ENCODE measurements at regions not wholly inside any gene's neighbourhood (a gene's known extent, or its start where the extent isn't known, plus 50 kb on each side); places are given as distances from the start of the nearest gene placed in this dataset.

DNA sequence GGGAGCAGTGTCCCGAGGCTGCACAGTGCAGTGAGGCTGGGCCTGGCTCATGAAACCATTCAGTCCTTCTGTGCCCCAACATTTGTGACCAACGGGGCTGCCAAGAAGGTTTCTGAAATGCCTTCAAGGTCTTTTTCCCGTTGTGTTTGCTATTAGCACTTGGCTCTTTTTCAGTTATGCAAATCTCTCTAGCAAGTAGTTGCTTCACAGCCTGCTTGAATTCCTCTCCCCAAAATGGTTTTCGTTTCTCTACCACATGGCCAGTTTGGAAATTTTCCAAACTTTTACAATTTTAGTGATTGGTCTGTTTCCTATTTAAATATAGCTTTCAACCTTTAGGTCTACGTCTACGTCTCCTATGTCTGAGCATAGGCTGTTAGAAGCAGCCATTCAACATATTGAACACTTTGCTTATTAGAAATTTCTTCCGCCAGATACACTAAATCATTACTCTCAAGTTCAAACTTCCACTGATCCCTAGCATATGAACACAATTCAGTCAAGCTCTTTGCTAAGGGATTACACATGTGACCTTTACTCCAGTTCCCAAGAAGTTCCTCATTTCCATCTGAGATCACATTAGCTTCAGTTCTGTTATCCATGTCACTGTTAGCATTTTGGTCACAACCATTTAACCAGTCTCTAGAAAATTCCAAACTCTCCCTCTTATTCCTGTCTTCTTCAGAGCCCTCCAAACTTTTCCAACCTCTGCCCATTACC is 901.8 kb downstream of the GLUD2 start:
- in situ Hi-C loops (cut with MboI; ENCODE audit: low sequenced_read_pairs): no loop called here
- Histone ChIP-seq H3K4me3 (no peak overlapping the region), H3K4me1 (no peaks in the 10 kb centered on the region), H3K9me3 (no peaks in the 10 kb centered on the region), H3K36me3 (replicated peaks) (no peaks in the 10 kb centered on the region), H3K27me3 (ENCODE audit: low read depth) (no peaks in the 10 kb centered on the region)
- DNase-seq (ENCODE audit: low spot score in 2 of 2): no peak

DNA sequence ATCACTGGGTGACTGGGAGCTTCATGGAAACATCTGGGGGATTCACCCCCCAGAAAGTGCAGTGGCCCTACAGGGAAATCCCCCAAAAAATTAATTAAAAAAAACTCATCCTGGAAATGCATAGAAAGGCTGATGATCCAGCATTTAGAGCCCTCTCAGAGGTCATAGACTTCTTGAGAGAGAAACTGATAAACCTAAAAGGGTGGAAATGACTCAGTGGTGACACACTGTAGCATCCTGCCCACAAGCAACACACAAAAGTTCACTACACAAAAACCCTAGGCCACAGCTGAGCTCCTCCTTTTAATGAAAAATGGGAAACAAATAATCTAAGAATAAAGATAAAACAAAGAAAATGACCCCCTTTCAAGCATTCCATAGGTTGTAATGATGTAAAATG is 911.5 kb downstream of the GLUD2 start:
- no peaks in the 10 kb centered on the region for H3K4me1 ChIP-seq
- H3K9me3 ChIP-seq: no peaks in the 10 kb centered on the region
- DNase-seq (ENCODE audit: low spot score in 2 of 2): no peak
- no peaks in the 10 kb centered on the region for H3K27me3 ChIP-seq (ENCODE audit: low read depth)
- no peaks in the 10 kb centered on the region for H3K36me3 ChIP-seq (replicated peaks)
- H3K4me3 ChIP-seq: no peak overlapping the region
- in situ Hi-C loops (cut with MboI; ENCODE audit: low sequenced_read_pairs): no loop called here

DNA sequence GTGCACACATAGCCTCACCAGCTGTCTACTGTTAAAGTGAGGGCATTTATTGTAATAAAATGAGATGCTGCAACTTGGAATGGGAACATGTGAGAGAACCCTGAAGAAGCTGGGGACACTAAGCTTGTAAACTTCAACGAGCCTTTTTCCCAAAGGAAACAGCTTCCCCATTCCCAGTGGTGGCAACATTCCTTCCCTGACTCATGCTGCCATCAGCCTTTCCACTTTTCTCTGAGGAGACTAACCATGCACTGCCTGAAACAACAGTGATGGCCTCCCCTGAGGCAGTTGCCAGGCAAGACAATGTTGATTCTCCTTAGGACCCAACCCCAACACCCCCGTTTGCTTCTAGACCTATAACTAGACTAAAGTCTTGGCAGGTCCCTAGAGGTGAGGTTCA is 928.3 kb downstream of the GLUD2 start:
- no peak for DNase-seq (ENCODE audit: low spot score in 2 of 2)
- no peaks in the 10 kb centered on the region for H3K9me3 ChIP-seq
- in situ Hi-C loops (cut with MboI; ENCODE audit: low sequenced_read_pairs): no loop called here
- no peaks in the 10 kb centered on the region for H3K36me3 ChIP-seq (replicated peaks)
- no peaks in the 10 kb centered on the region for H3K4me1 ChIP-seq
- no peaks in the 10 kb centered on the region for H3K27me3 ChIP-seq (ENCODE audit: low read depth)
- no peak overlapping the region for H3K4me3 ChIP-seq

DNA sequence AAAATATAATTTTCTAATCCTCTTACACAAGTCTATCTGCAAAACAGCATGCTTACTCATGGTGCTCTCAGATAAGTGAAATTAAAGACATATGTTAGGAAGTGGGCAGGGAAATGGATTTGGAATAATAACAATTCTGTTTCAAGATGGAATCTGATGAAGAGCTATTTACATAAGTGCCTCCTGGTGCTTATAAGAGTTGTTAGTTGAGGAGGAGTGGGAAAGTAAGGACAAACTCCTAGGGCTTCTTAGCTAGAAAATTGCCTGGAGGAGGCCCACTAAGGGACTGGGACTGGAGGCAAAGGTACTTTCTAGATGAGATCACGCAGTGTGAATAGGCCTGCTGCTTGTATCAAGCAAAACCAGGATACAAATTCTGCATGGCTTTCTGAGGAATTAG is 939.8 kb downstream of the GLUD2 start:
- H3K9me3 ChIP-seq: no peaks in the 10 kb centered on the region
- H3K4me1 ChIP-seq: no peaks in the 10 kb centered on the region
- no peaks in the 10 kb centered on the region for H3K36me3 ChIP-seq (replicated peaks)
- in situ Hi-C loops (cut with MboI; ENCODE audit: low sequenced_read_pairs): no loop called here
- no peaks in the 10 kb centered on the region for H3K27me3 ChIP-seq (ENCODE audit: low read depth)
- no peak overlapping the region for H3K4me3 ChIP-seq
- no peak for DNase-seq (ENCODE audit: low spot score in 2 of 2)

DNA sequence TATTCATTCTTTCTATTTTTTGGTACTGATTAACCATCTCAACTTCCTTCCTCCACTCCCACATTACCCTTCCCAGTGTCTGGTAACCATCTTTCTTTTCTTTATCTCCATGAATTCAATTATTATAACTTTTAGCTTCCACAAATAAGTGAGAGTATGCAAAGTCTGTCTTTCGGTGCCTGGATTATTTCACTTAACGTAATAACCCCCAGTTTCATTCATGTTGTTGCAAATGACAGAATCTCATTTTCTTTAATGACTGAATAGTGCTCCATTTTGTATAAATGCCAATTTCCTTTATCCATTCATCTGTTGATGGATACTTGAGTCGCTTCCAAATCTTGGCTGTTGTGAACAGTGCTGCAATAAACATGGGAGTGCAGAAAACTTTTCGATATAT is 940.4 kb downstream of the GLUD2 start:
- H3K27me3 ChIP-seq (ENCODE audit: low read depth): no peaks in the 10 kb centered on the region
- DNase-seq (ENCODE audit: low spot score in 2 of 2): no peak
- H3K36me3 ChIP-seq (replicated peaks): no peaks in the 10 kb centered on the region
- no peaks in the 10 kb centered on the region for H3K9me3 ChIP-seq
- no peaks in the 10 kb centered on the region for H3K4me1 ChIP-seq
- in situ Hi-C loops (cut with MboI; ENCODE audit: low sequenced_read_pairs): no loop called here
- no peak overlapping the region for H3K4me3 ChIP-seq

DNA sequence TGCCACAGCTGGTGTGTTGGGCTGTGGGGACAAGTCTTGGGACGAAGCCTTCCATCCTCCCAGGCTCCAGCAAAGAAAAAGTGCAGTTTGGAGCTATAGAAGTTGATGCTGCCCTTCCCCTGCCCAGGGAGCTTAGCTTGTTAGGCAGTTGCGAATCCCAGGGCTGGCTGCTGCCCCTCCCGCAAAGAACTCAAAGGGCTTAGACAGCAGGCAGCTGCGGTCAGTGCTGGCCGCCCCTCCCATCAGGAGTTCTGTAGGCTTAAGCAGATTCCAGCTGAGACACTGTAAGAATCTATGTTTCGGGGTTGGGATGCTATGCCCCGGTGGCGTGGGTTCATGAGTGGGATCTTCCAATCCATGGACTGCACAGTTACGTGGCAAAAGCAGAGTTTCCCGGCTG is 956.7 kb downstream of the GLUD2 start:
- Histone ChIP-seq H3K27me3 (ENCODE audit: low read depth) (no peaks in the 10 kb centered on the region), H3K4me3 (no peak overlapping the region), H3K4me1 (no peaks in the 10 kb centered on the region), H3K9me3 (no peaks in the 10 kb centered on the region), H3K36me3 (replicated peaks) (no peaks in the 10 kb centered on the region)
- DNase-seq (ENCODE audit: low spot score in 2 of 2): no peak
- in situ Hi-C loops (cut with MboI; ENCODE audit: low sequenced_read_pairs): no loop called here

DNA sequence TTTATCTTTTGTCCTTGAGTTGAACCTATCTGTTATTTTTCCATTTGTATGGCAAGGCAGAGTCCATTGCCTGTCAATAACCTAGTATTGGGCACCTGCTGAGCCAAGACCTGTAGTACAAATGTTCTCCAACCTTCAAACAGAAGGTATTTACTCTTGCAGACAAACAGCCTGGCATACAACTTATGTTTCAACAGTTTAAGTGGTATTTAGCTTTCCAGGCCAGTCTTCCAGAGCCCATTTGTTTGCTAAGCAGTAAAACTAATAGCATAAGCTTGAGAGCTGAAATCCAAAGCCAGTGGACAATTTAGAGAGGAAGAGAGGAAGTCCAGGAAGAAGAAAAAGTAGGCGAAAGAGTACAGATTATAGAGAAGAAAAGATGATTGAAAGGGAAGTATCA is 979.3 kb downstream of the GLUD2 start:
- no peaks in the 10 kb centered on the region for H3K27me3 ChIP-seq (ENCODE audit: low read depth)
- no peak for DNase-seq (ENCODE audit: low spot score in 2 of 2)
- no peaks in the 10 kb centered on the region for H3K4me1 ChIP-seq
- H3K9me3 ChIP-seq: no peaks in the 10 kb centered on the region
- no peaks in the 10 kb centered on the region for H3K36me3 ChIP-seq (replicated peaks)
- in situ Hi-C loops (cut with MboI; ENCODE audit: low sequenced_read_pairs): no loop called here
- no peak overlapping the region for H3K4me3 ChIP-seq

DNA sequence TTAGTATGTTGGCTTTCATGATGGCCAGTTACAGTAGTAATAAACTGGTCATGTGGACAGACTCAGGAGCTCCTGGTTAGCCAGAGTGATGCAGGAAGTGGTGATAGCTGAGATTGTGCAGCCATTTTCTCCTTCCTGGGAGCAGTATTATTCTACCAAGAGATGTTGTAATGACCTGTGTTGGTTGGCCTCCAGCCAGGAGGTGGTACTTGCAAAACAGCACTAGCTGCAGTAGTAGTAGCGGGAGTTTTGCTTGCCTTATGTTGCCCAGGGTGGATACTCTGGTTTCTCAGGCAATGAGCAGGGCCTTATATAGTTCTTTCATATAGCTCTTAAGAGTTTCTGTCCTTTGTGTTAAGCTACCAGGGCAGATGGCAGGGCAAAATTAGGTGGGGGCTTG is 998.8 kb downstream of the GLUD2 start:
- no peak for DNase-seq (ENCODE audit: low spot score in 2 of 2)
- H3K4me3 ChIP-seq: no peak overlapping the region
- H3K4me1 ChIP-seq: no peaks in the 10 kb centered on the region
- no peaks in the 10 kb centered on the region for H3K27me3 ChIP-seq (ENCODE audit: low read depth)
- H3K36me3 ChIP-seq (replicated peaks): no peaks in the 10 kb centered on the region
- in situ Hi-C loops (cut with MboI; ENCODE audit: low sequenced_read_pairs): no loop called here
- no peaks in the 10 kb centered on the region for H3K9me3 ChIP-seq

DNA sequence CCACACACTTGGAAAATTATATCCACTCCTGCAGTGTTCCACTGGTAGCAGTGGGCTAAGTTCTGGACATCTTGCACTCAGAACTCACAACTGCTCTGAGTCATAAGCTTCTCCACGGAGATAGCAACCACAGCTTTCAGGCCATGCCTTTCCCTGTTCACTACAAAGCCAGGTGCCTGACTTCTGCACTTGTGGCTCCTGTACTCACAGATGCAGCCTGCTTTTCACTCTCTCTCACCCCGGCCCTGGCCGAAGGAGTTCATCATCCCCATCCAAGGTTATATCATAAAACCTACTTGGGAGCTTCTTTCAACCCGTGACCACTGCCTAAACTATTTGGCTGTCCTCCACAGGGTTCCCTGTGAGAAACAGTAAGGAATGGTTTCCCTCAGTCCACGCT is 999.4 kb downstream of the GLUD2 start:
- in situ Hi-C loops (cut with MboI; ENCODE audit: low sequenced_read_pairs): no loop called here
- no peak for DNase-seq (ENCODE audit: low spot score in 2 of 2)
- Histone ChIP-seq H3K9me3 (no peaks in the 10 kb centered on the region), H3K4me1 (no peaks in the 10 kb centered on the region), H3K36me3 (replicated peaks) (no peaks in the 10 kb centered on the region), H3K27me3 (ENCODE audit: low read depth) (no peaks in the 10 kb centered on the region), H3K4me3 (no peak overlapping the region)

DNA sequence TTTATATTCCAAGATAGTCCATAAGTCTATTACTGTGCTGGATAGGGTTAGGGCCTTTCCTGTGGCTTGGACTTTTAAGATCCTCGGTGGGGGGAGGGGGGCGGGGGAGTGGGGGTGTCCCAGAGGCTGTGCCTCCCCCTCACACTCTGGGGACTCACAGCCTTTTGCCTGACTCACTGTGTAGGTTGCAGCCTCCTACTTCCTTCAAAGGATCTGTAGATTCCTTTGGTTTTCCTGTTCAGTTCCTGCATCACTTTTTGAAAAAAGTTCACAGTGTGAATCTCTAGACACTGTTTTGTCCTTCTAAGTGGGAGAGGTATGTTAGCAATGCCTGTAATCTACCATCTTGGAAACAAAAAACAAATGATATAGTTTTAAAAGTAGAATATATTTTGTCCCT is 999.9 kb downstream of the GLUD2 start:
- Histone ChIP-seq H3K36me3 (replicated peaks) (no peaks in the 10 kb centered on the region), H3K4me1 (no peaks in the 10 kb centered on the region), H3K9me3 (no peaks in the 10 kb centered on the region), H3K4me3 (no peak overlapping the region), H3K27me3 (ENCODE audit: low read depth) (no peaks in the 10 kb centered on the region)
- in situ Hi-C loops (cut with MboI; ENCODE audit: low sequenced_read_pairs): no loop called here
- no peak for DNase-seq (ENCODE audit: low spot score in 2 of 2)

DNA sequence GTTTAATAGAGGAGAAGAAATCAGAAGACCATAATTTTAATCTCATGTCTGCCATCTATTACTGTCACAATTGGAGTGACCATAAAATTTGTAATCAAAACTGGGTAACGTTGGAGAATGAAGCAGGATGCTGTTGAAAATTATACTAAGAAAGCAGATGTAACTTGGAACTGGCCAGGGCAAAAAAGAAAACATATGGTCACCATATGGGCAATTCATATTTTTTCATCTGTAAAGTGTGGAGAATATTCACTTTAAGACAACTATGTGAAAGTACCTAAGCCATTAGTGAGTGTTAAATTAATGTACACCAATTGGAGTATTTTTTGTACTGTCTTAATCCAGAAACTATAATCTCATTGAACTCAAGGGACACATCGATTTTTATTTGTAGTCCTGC is 1008.0 kb downstream of the GLUD2 start:
- no peak overlapping the region for H3K4me3 ChIP-seq
- in situ Hi-C loops (cut with MboI; ENCODE audit: low sequenced_read_pairs): no loop called here
- H3K27me3 ChIP-seq (ENCODE audit: low read depth): no peaks in the 10 kb centered on the region
- no peak for DNase-seq (ENCODE audit: low spot score in 2 of 2)
- H3K9me3 ChIP-seq: no peaks in the 10 kb centered on the region
- no peaks in the 10 kb centered on the region for H3K36me3 ChIP-seq (replicated peaks)
- H3K4me1 ChIP-seq: no peaks in the 10 kb centered on the region

DNA sequence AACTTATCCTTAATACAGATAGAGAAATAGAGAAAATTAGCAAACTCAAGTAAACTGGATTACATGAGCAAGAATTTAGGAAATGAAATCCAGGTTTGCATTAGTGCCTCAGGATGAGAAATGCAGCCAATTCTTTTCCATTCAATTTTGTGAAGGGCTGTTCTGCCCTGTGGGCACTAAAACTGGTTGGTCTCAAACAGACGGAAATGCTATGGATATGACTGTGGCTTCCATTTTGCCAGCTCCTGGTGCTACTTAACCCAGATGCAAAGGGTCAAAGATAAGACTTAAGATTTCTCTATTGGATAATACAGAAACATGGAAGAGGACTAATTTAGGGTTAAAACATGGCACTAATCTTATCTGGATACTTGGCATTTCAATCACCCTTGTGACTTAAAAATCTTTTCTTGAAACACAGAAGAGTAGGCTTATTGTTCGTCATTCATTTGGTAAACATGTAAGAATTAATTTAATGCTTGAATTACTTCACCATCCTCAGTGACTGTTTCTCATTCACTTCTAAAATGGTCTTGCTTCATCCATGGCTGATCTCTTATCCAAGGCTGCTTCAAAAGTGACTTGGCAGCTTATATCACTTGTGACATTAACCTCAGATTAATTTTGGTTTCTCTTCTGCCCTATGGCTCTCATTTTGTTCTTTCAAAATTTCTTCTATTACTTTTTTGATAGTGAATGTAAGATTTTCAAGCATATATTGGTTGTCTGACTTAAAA is 1008.7 kb downstream of the GLUD2 start:
- H3K4me1 ChIP-seq: no peaks in the 10 kb centered on the region
- no peaks in the 10 kb centered on the region for H3K27me3 ChIP-seq (ENCODE audit: low read depth)
- H3K9me3 ChIP-seq: no peaks in the 10 kb centered on the region
- in situ Hi-C loops (cut with MboI; ENCODE audit: low sequenced_read_pairs): no loop called here
- H3K4me3 ChIP-seq: no peak overlapping the region
- no peak for DNase-seq (ENCODE audit: low spot score in 2 of 2)
- no peaks in the 10 kb centered on the region for H3K36me3 ChIP-seq (replicated peaks)

DNA sequence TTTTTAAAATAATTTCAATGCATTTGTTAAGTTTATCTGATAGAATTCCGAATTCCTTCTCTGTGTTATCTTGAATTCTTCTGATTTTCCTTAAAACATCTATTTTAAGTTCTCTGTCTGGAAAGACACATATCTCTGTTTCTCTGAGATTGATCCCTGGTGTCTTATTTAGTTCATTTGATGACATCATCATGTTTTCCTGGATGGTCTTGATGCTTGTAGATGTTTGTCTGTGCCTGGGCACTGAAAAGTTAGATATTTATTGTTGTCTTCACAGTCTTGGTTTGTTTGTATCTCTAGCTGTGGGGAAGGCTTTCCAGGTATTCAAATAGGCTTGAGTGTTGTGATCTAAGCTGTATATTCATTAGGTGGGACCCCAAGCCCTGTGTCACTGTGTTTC is 1028.8 kb downstream of the GLUD2 start:
- Histone ChIP-seq H3K27me3 (ENCODE audit: low read depth) (no peaks in the 10 kb centered on the region), H3K4me1 (no peaks in the 10 kb centered on the region), H3K4me3 (no peak overlapping the region), H3K36me3 (replicated peaks) (no peaks in the 10 kb centered on the region), H3K9me3 (no peaks in the 10 kb centered on the region)
- DNase-seq (ENCODE audit: low spot score in 2 of 2): no peak
- in situ Hi-C loops (cut with MboI; ENCODE audit: low sequenced_read_pairs): no loop called here

DNA sequence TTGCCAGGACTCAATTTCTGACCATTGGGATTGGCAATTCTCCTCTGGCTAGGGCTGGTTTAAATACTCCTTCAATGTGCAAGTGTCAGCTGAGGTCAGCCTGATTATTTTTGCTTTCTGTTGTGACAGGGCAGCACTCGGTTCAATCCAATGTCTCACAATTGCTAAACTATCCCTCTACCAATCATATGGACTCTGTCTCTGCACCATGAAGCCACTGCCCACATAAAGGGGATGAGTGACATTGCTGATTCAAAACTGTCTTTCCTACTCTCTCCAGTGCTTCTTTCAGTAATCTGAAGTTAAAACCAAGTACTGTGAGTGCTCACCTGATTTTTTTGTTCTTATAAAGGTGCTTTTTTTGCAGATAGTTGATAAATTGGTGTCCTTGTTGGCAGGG is 1030.7 kb downstream of the GLUD2 start:
- in situ Hi-C loops (cut with MboI; ENCODE audit: low sequenced_read_pairs): no loop called here
- no peaks in the 10 kb centered on the region for H3K4me1 ChIP-seq
- H3K36me3 ChIP-seq (replicated peaks): no peaks in the 10 kb centered on the region
- H3K27me3 ChIP-seq (ENCODE audit: low read depth): no peaks in the 10 kb centered on the region
- H3K4me3 ChIP-seq: no peak overlapping the region
- no peaks in the 10 kb centered on the region for H3K9me3 ChIP-seq
- DNase-seq (ENCODE audit: low spot score in 2 of 2): no peak

DNA sequence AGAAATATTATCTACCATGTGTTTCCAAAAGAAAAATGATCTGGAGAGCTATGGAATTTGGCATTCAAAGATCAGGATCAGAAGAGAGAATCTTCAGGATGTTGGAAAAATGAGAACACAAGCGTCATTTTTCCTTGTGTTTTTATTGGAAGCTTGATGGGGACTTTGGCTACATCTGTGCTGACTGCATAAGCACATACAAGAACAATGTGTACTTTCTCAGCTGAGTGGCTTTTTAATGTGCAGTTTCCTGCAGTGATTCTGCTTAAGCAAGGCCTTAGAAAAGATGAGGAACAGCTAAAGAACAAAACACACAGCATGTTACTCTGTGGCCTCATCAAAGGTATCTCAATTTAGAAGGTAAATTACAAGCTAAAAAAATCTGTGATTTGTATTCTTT is 1039.9 kb downstream of the GLUD2 start:
- no peak for DNase-seq (ENCODE audit: low spot score in 2 of 2)
- Histone ChIP-seq H3K27me3 (ENCODE audit: low read depth) (no peaks in the 10 kb centered on the region), H3K9me3 (no peaks in the 10 kb centered on the region), H3K4me3 (no peak overlapping the region), H3K4me1 (no peaks in the 10 kb centered on the region), H3K36me3 (replicated peaks) (no peaks in the 10 kb centered on the region)
- in situ Hi-C loops (cut with MboI; ENCODE audit: low sequenced_read_pairs): no loop called here

All from HAP-1 (cell line).